Dendritic cell treated with granulocyte-macrophage colony-stimulating factor and Interleukin-4, amounts not matched to agents 40 ng/mL and 50 ng/mL, for 4 days (primary cell): ENCODE measurements at regions not wholly inside any gene's neighbourhood (a gene's known extent, or its start where the extent isn't known, plus 50 kb on each side); places are given as distances from the start of the nearest gene placed in this dataset.

ENCODE experiments used
- H3K27ac Mint-ChIP-seq: one replicate; pipeline ENCODE4 v1.8.0; 2022; ENCODE audit warnings: mild to moderate bottlenecking, mixed read lengths
- H3K27me3 Mint-ChIP-seq: one replicate; pipeline ENCODE4 v1.8.0; 2022; ENCODE audit warnings: mild to moderate bottlenecking, mixed read lengths
- H3K36me3 Mint-ChIP-seq: one replicate; pipeline ENCODE4 v1.8.0; 2022; ENCODE audit warnings: low read depth, mixed read lengths
- H3K4me1 Mint-ChIP-seq: one replicate; pipeline ENCODE4 v1.8.0; 2022; ENCODE audit warnings: low read depth, mixed read lengths
- H3K4me3 Mint-ChIP-seq: one replicate; pipeline ENCODE4 v1.8.0; 2022; ENCODE audit warnings: mild to moderate bottlenecking, moderate library complexity, mixed read lengths
- H3K9me3 Mint-ChIP-seq: one replicate; pipeline ENCODE4 v1.8.0; 2022; ENCODE audit warnings: mixed read lengths
- intact Hi-C: fragments of 100-400 bp; cut with micrococcal nuclease; formaldehyde crosslinking; loops from one replicate; pipeline ENCODE4 v1.15.0; 2022

- Mint-ChIP-seq H3K36me3 (no peaks in the 10 kb centered on the region), H3K4me3 (no peak overlapping the region), H3K9me3 (peaks cover under 1% of the 10 kb centered on the region), H3K27ac (no peak overlapping the region), H3K27me3 (no peaks in the 10 kb centered on the region), H3K4me1 (no peaks in the 10 kb centered on the region)
- intact Hi-C loops: no loop called here
Observed at GRCh38 chr13:111981006-111981405, 85.9 kb upstream of the SOX1 start.

DNA sequence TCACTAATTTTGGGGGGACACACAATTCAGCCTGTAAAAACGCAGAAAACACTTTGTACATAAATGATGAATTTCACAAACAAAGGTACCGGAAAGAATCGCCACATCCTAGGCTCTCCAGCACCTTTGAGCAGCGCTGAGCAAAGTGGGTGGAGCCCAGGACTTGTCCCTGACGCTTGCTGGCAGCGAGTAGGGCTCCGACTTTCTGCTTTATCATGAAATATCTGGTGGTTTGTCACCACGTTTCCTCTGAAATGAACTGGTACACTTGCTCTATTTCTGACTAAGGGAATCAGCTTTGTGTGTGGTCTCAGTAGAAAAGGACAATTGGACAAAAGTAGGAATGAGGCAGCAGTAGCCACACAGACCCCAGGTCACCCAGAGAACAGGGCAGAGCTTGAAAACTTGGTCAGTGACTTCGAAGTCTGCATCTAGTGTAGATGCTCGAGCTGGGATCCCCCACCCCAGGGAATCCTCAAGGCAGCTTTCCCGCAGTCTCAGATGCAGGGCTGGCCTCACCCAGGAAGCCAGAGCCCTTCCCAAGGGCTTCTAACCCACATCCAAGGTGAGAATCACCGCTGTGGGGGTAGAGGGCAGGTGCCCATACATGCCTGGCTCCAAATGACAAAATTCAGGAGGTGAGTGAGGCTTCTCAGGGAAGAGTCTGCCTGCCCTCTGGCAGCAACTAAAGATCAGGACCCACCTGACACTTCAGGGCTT lies 85.3 kb upstream of the SOX1 start:
- H3K9me3 Mint-ChIP-seq: no peaks in the 10 kb centered on the region
- no peak overlapping the region for H3K4me3 Mint-ChIP-seq
- no peaks in the 10 kb centered on the region for H3K36me3 Mint-ChIP-seq
- H3K4me1 Mint-ChIP-seq: no peaks in the 10 kb centered on the region
- no peak overlapping the region for H3K27ac Mint-ChIP-seq
- H3K27me3 Mint-ChIP-seq: no peaks in the 10 kb centered on the region
- intact Hi-C loops: no loop called here

DNA sequence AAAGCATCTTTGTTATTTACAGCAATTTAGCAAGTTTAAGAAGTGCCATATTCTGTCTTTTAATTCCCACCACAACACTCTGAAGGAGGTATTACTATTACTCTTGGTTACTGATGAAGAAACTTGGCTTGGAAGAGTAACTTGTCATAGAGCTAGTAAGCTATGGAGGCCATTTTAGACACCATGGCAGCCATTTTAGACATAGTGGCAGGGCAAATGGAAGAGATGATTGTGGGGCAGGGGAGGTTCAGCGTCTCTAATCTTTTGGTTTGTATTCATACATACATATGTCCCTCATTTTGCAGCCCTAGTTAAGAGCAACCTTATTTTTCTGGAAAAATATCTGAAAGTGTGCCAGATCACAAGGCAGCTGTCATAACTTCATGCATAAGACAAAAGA lies 82.6 kb upstream of the SOX1 start:
- no peaks in the 10 kb centered on the region for H3K4me1 Mint-ChIP-seq
- no peak overlapping the region for H3K4me3 Mint-ChIP-seq

DNA sequence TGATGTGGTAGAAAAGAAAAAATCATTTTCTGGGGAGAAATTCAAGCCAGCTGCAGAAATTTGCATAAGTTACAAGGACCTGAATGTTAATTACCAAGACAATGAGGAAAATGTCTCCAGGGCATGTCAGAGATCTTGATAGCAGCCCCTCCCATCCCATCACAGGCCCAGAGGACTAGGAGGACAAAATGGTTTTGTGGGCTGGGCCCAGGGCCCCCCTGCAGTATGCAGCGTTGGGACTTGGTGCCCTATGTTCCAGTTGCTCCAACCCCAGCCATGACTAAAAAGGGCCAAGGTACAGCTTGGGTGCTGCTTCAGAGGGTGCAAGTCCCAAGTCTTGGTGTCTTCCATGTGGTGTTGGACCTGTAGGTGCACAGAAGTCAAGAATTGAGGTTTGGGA lies 76.6 kb upstream of the SOX1 start:
- no peaks in the 10 kb centered on the region for H3K4me1 Mint-ChIP-seq
- H3K9me3 Mint-ChIP-seq: peaks cover 56% of the 10 kb centered on the region
- H3K27me3 Mint-ChIP-seq: peaks cover 3% of the 10 kb centered on the region
- no peak overlapping the region for H3K4me3 Mint-ChIP-seq
- no peak overlapping the region for H3K27ac Mint-ChIP-seq
- intact Hi-C loops: no loop called here
- H3K36me3 Mint-ChIP-seq: no peaks in the 10 kb centered on the region

More for the DNA sequence above, 82.6 kb upstream of the SOX1 start:
- intact Hi-C loops: no loop called here
- Mint-ChIP-seq H3K36me3 (no peaks in the 10 kb centered on the region), H3K9me3 (peaks cover 20% of the 10 kb centered on the region), H3K27me3 (peaks cover 3% of the 10 kb centered on the region), H3K27ac (no peak overlapping the region)

DNA sequence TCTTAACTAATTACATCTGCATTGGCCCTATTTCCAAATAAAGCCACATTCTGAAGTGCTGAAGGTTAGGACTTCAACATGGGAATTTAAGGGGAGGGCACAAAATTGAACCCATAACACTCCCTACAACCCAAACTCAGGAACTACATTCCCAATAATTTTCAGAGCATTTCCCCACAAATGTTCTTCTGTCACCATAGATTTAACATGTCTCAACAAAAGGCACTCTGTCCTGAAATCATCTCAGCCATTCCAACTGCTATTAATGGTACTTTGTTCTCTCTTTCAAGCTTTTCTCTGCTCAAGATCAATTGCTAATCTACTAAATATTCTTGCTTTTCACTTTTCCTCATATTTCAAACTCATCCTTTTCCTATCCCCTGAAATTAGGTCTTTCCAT lies 74.0 kb upstream of the SOX1 start:
- intact Hi-C loops: no loop called here
- Mint-ChIP-seq H3K4me1 (no peaks in the 10 kb centered on the region), H3K36me3 (no peaks in the 10 kb centered on the region), H3K4me3 (no peak overlapping the region), H3K9me3 (peaks cover 47% of the 10 kb centered on the region), H3K27me3 (no peaks in the 10 kb centered on the region), H3K27ac (no peak overlapping the region)

- intact Hi-C loops: no loop called here
- H3K4me1 Mint-ChIP-seq: no peaks in the 10 kb centered on the region
- H3K4me3 Mint-ChIP-seq: no peak overlapping the region
- no peaks in the 10 kb centered on the region for H3K27me3 Mint-ChIP-seq
- no peak overlapping the region for H3K27ac Mint-ChIP-seq
- H3K36me3 Mint-ChIP-seq: no peaks in the 10 kb centered on the region
- H3K9me3 Mint-ChIP-seq: peaks cover 43% of the 10 kb centered on the region
Observed at GRCh38 chr13:111993691-111994090, 73.3 kb upstream of the SOX1 start.

DNA sequence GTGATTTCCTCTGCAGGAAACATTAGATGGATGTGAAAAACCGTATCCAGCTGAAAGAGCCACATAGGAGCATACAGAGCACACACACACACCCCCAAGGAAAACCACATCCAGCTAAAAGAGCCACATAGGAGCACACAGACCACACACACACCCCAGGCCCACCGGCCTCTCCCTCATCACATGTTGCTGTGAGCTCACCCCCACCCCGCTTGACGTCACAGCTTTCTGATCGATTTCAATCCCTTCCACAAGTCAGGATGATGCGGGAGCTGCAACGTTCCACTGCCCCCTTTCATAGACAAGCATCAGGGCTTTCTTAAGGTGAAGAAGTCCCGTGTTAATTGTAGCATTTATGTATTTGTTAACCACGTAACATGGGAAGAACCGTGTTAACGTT lies 72.4 kb upstream of the SOX1 start:
- no peaks in the 10 kb centered on the region for H3K27me3 Mint-ChIP-seq

DNA sequence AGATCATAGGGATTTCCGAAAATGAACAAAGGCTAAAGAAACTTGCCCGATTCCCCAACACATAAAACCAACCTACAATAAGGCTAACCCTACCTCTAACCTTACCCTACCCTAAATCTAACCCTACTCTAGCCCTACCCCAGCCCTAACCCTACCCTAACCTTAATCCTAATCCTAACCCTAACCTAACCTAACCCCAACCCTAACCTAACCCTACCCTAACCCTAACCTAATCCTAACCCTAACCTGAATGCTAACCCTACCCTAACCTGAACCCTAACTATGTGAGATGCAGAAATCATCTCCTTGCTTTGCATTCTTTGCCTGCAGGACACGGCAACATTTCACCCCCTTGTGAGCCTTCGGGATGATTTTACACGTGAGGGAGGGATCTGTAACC lies 67.6 kb upstream of the SOX1 start:
- Mint-ChIP-seq H3K27ac (no peak overlapping the region), H3K9me3 (no peaks in the 10 kb centered on the region), H3K36me3 (no peaks in the 10 kb centered on the region), H3K27me3 (no peaks in the 10 kb centered on the region), H3K4me3 (no peak overlapping the region), H3K4me1 (no peaks in the 10 kb centered on the region)
- intact Hi-C loops: no loop called here

More for the DNA sequence above, 72.4 kb upstream of the SOX1 start:
- no peak overlapping the region for H3K4me3 Mint-ChIP-seq
- intact Hi-C loops: no loop called here
- H3K36me3 Mint-ChIP-seq: no peaks in the 10 kb centered on the region
- no peaks in the 10 kb centered on the region for H3K4me1 Mint-ChIP-seq
- H3K27ac Mint-ChIP-seq: no peak overlapping the region
- peaks cover 34% of the 10 kb centered on the region for H3K9me3 Mint-ChIP-seq

DNA sequence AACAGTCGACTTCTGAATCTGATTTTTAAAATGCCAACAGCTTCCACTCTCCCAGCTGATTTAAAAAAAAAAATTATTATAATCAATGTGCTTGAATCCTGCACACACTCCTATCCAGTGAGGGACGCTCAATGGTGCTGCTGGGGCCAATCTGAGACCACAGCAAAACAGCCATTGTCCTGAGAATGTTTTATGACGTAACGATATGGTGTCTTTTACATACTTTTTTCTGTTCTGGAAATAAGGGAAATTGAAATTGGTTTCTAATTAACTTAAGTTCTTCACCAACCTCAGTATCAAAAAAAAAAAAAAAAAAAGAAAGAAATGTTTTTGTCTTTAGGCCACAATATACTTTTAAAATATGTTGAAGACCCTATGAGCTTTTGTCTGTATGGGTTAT lies 66.1 kb upstream of the SOX1 start:
- Mint-ChIP-seq H3K4me3 (no peak overlapping the region), H3K36me3 (no peaks in the 10 kb centered on the region), H3K4me1 (no peaks in the 10 kb centered on the region), H3K27me3 (no peaks in the 10 kb centered on the region), H3K9me3 (peaks cover 15% of the 10 kb centered on the region), H3K27ac (no peak overlapping the region)
- intact Hi-C loops: no loop called here

- Mint-ChIP-seq H3K36me3 (no peaks in the 10 kb centered on the region), H3K27me3 (no peaks in the 10 kb centered on the region), H3K9me3 (peaks cover 21% of the 10 kb centered on the region), H3K4me3 (no peak overlapping the region), H3K27ac (no peak overlapping the region), H3K4me1 (no peaks in the 10 kb centered on the region)
- intact Hi-C loops: no loop called here
Observed at GRCh38 chr13:112001571-112001970, 65.4 kb upstream of the SOX1 start.

- Mint-ChIP-seq H3K36me3 (no peaks in the 10 kb centered on the region), H3K27ac (no peak overlapping the region), H3K27me3 (no peaks in the 10 kb centered on the region), H3K4me1 (no peaks in the 10 kb centered on the region), H3K9me3 (peaks cover 28% of the 10 kb centered on the region), H3K4me3 (no peak overlapping the region)
- intact Hi-C loops: no loop called here
Observed at GRCh38 chr13:112003396-112003795, 63.6 kb upstream of the SOX1 start.

GRCh38 chr13:112003941-112004340 lies 63.0 kb upstream of the SOX1 start:
- no peak overlapping the region for H3K27ac Mint-ChIP-seq
- H3K9me3 Mint-ChIP-seq: peaks cover 28% of the 10 kb centered on the region
- H3K4me1 Mint-ChIP-seq: no peaks in the 10 kb centered on the region
- H3K27me3 Mint-ChIP-seq: no peaks in the 10 kb centered on the region
- H3K4me3 Mint-ChIP-seq: no peak overlapping the region
- H3K36me3 Mint-ChIP-seq: no peaks in the 10 kb centered on the region
- intact Hi-C loops: no loop called here

DNA sequence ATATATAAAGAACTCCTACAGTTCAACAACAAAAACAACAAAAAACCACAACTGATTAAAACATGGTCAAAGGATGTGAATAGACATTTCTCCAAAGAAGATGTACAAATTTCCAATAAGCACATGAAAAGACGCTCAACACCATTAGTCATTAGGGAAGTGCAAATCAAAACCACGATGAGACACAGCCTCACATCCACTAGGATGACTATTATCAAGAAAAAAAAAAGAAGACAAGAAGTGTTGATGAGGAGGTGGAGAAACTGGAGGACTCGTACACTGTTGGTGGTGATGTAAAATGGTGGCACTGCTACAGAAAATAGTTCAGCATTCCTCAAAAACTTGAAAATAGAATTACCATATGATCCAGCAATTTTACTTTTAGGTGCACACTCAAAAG lies 61.0 kb upstream of the SOX1 start:
- H3K27ac Mint-ChIP-seq: no peak overlapping the region
- H3K36me3 Mint-ChIP-seq: no peaks in the 10 kb centered on the region
- intact Hi-C loops: no loop called here
- H3K4me1 Mint-ChIP-seq: no peaks in the 10 kb centered on the region
- H3K9me3 Mint-ChIP-seq: peaks cover 28% of the 10 kb centered on the region
- H3K4me3 Mint-ChIP-seq: no peak overlapping the region
- no peaks in the 10 kb centered on the region for H3K27me3 Mint-ChIP-seq

DNA sequence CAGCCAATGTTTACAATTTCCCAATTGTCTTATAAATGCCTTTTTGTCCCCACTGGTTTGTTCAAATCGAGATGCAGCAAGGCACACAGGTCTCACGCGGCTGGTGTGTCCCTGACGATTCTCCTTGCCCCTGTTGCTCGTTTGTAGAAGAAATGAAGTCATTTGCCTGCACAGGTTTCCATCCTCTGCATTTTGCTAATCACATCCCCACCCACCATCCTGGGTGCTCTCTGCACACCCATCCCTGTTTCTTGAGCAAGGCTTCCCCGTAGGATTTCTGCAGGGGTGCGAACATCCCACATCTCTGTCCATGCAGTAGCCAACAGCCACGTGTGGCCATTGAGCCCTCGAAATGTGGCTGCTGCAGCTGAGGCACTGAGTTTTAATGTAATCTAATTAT lies 59.8 kb upstream of the SOX1 start:
- no peaks in the 10 kb centered on the region for H3K27me3 Mint-ChIP-seq
- no peaks in the 10 kb centered on the region for H3K4me1 Mint-ChIP-seq
- H3K9me3 Mint-ChIP-seq: peaks cover 28% of the 10 kb centered on the region
- intact Hi-C loops: no loop called here
- no peak overlapping the region for H3K4me3 Mint-ChIP-seq
- no peak overlapping the region for H3K27ac Mint-ChIP-seq
- H3K36me3 Mint-ChIP-seq: no peaks in the 10 kb centered on the region

GRCh38 chr13:112010714-112011113 lies 56.2 kb upstream of the SOX1 start:
- intact Hi-C loops: no loop called here
- Mint-ChIP-seq H3K27me3 (no peaks in the 10 kb centered on the region), H3K4me1 (no peaks in the 10 kb centered on the region), H3K9me3 (peaks cover 27% of the 10 kb centered on the region), H3K27ac (no peak overlapping the region), H3K4me3 (no peak overlapping the region), H3K36me3 (no peaks in the 10 kb centered on the region)
